HG03280 (cell line): ENCODE measurements at regions not wholly inside any gene's neighbourhood (a gene's known extent, or its start where the extent isn't known, plus 50 kb on each side); places are given as distances from the start of the nearest gene placed in this dataset.
"Not testable (repeated sequence)": the region's sequence is repeated elsewhere in the genome, so short reads cannot be mapped to it uniquely, and the experiment has no call there.

Experiments used
- ATAC-seq: cut with Tn5 transposase; IDR thresholded peaks from one replicate; pipeline ENCODE4 v1.9.1; 2021; ENCODE audit warnings: mild to moderate bottlenecking, moderate library complexity; ENCODE audit not compliant: unreplicated experiment

DNA sequence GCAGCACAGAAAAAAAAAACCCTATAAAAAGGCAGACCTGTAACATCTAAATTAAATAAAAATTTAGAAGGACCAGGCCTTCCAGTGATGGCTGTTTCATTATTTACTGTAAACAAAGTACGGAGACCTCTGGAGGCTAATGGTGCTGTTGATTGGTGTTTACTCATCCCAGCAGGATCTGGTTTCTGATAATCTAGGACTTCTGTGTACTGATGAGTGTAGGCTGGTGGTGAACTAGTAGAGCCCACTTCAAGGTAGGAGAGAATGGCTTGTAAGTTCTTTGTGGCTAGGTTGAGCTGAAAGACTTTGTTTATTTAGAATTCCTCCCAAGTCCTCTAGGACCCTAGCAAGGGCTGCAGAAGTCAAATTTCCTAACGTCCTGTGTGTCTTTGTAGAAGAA is 398.1 kb upstream of the PITX2 start:
- no peak for ATAC-seq

DNA sequence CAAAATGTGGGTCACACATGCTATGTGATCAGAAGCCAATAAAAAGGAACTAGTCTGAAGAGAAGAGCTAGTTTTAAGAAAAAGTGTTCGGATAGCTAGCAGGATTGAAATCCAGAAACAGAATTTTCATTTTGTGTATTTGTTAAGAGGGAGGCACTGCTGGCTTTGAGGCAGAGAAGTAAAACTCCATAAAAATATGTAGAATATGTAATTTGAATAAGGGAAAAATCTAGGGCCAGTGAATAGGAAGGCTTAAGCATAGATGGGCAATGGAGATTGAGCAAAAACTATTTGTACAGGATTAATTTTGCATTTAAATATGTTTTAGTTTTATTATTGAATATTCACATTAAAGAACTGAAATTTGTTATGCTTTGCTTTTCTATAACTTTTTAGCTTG is 399.9 kb upstream of the PITX2 start:
- no peak for ATAC-seq

DNA sequence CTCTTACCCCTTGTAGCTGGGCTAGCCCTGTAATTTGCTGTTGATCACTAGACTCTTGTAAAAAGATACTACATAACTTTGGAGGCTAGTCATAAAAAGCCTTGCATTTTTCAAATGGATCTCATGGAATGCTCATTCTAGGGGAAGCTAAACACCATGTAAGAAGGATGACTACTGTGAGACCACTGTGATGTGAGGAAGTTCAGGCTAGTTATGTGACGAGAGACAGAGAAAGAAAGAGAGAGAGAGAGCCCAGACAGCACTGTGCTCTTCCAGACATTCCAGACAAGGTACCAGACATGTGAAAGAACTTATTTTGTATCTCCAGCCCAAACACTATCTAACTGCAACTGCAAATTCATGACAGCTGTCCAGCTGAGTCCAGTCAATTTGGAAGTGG is 404.6 kb upstream of the PITX2 start:
- ATAC-seq, result no peak

DNA sequence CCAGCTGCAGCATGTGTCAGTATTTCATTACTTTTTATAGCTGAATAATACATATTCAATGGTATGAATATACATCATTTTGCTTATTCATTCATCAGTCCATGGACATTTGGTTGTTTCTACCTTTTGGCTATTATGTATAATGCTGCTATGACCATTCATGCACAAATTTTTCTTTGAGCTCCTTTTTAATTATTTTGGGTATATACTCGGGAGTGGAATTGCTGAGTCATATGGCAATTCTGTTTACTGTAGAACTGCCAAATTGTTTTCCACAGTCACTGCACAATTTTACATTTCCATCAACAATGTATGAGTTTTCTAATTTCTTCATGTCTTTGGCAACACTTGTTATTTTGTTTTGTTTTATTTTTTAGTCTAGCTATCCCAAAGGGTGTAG is 405.9 kb upstream of the PITX2 start:
- no peak for ATAC-seq

DNA sequence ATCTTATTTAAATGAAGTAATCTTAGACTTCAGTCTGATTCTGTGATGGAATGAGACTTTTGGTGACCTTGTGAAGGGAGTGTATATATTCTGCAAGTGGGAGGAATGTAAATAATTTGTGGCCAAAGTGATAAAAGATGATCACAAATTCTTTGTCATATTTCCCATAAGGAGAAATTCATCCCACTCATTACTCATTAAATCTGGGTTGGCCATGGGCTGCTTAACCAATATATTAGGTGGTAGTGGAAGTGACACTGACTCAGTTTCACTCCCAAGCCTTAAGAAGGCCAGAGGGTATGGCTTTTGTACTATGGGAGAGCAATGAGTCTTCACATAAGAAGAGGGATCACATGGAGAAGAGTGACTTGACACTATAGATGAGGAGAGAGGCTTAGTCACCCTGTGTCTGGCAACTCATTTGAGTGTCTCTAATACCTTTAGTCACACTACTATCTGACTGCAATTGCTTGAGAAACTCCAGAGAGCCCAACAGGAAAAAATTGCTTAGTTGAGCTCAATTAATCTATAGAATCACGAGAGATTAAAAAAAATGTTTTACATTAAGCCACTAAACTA is 408.2 kb upstream of the PITX2 start:
- ATAC-seq, result no peak

DNA sequence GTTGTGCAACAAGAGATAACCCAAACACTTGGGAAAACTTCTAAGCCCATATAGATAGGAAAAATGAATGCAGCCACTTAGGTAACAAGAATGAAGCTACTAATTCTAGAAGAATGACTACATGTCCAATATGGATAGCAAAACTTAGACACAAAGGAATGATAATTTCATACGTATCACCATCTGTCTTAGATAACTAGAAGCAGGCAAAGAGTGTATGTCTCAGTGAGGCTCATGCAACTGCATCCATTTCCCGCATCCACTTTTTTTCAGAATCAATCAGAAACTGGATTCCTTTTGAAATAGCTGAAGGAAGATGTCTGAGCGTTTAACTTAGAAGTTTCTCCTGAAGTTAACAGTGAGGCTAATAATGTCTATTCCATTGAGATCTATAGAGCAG is 408.7 kb upstream of the PITX2 start:
- ATAC-seq, result no peak

DNA sequence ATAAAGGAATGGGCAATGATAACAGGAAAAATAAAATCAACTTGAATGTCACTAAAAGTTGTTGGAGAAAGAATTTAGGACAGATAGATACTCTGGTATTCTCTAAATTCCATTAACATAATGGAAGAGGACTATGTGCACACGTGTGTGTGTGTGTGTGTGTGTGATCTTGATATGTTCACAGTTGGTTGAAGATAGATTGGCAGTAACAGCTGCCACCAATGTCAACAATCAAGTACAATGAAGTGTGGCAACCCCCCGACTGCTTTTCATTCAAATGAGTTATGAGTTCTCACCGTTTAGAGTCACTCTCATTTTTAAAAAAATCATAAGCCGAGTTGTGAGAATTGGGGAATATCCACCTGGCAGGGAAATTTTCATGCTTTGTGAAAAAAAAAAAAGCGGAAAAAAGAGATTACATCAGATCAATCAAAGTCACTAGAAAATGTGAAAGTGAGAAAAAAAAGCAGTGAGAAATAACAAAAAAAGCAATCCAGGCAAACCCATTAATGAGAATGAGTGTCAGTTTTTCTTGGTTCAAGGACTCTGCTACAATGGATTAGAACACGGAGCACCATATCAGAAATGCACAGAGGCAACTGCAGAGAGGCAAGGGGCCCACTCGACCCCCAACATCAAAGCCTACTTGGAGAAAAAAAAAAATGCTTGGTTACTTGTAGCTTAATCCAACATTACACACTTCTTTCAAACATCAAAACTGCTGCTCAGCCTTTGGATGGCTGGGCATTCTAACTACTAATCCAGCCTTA is 414.9 kb upstream of the PITX2 start:
- ATAC-seq, result no peak

DNA sequence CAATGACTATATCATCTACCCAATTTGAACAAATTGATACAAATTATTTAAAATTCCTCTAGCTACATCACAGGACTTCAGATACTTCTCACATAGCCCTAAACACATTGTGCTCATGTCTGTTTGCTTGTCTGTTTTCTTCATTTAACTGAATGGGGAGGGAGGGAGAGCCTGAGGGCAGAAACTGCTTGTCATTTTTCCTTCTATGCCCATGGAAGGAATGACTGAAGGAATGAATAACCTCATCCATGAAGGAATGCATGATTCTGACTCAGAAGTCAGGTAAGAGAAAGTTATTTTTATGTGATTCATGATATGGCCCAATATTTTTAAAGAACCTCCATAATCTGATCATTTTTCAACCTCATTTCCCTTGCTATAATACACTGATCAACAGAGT is 418.0 kb upstream of the PITX2 start:
- ATAC-seq, result no peak

DNA sequence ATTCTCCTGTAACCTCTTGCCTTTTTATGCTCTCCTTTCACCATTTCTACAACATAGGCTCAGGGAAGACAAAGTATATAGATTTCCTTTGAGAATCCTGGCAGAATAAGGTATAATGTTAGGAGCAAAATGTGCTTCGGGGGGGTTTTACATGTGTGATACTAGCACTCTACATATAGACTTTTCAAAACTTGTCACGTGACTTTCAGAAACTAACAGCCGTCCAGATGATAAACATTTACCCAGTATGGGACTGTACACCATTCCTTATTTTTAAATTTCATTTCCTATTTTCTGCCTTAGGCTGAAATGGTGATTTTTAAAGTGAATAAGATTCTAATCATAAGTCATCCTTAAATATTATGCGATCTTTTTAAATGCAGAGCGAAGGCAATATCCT is 420.4 kb upstream of the PITX2 start:
- no peak for ATAC-seq

DNA sequence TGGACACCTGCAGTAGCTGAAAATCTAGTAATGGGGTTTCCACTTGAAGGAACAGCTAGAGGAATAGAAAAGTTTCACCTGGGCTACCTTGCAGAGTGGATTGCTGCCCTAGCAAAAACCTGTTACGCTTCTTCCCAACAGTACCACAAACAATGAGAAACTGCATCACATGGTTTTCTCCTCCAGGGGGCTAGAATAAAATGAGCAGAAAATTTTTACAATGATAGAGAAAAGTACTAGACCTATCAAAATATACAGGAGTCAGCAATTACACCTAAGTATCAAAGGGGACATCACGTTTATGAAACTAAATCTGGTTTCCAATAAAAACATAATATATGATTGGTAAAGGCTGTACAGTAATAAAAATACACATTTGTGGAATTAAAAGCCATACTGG is 423.1 kb upstream of the PITX2 start:
- no peak for ATAC-seq

DNA sequence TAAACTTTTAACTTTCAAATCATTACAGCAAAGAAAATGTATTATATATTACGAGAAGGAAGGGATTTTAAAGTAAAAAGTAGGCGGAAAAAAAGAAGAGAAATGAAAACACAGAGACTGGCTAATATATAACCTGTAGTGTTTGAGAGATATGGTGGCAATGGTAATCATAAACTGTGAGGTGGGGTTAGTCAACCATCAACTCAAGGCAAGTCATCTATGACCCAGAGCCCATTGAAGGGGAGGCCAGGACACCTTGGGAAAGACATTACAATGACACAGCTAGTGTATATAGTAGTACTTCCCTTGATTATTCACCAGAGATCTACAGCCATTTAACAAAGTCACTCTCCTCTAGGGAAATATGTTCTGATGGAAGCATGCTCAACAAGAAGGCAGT is 423.9 kb upstream of the PITX2 start:
- no peak for ATAC-seq

DNA sequence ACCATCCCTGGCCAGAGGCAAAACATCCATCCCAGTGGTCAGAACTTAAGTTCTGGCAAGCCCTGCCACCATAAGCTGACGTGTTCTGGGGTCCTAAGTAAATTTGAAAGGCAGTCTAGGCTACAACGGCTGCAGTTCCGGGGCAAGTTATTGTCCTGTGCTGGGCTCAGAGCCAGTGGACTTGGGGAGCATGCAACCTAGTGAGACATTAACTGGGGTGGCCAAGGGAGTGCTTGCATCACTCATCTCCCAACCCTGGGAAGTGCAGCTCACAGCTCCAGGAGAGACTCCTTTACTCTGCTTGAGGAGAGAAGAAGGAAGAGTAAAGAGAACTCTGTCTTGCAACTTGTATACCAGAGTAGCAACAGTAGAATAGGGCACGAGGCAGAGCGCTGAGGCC is 425.4 kb upstream of the PITX2 start:
- ATAC-seq, result no peak

DNA sequence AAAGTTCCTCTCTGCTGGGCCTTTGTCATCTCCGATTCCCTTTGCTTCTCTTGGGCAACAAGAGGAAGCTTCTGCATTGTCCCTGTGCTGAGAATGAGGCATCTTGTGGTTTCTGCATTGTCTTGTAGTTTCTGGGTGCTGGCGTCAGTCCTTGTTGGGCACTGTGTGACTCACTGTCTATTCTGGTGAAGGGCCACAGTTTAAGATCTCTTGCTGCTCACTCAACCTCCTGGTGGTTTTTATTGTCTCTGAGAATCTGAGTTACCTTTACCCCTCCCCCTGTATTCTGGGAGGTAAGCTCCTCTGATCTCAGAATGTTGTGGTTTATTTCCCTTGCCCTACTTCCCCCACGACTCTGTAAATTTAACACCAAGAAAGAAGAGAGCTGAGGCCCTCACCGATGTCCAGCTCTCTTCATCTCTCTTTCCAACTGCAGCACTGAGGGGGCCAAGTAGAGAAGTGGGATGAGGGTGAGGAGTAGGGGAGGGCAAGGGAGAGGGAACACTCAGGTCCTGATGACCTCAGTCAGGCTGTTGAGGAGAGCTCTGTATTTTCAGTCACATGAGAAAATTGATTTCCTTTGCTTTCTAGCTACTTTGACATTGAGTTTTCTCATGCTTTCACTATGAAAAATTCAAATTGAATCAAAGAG is 441.6 kb upstream of the PITX2 start:
- no peak for ATAC-seq

DNA sequence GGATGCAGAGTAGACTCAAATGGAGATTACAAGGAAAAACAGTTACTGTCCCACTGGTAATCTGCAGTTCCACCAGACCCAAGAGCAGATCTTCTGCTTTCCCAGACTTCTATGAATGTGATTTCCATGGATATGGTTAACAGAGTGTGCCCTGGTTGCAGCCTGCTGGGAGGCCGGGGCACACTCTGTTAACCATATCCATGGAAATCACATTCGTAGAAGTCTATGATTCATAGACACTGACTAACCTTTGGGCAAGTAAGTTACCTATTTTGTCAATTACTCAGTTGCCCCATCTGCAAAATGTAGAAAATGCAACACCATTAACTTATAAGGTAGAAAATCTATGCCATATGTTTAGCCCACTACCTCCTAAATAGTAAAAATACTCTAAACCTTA is 443.1 kb upstream of the PITX2 start:
- ATAC-seq, result no peak

DNA sequence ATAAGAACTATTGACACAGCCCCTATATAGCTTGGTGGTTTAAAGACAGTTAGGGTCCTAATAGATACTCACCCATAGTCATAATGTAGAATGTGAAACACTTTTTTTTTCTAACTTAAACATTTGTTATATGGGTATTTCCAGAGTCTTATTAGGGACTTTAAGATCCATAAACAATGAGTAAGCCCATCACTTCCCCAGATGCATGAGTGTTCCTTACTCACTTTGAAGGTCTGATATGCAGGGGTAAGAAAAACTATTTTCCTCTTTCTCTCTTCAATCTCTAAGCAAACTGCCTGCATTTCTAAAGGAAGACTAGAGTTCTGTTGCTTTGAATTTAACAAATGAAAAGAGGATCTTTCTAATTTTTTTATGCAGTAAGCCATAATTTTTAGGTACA is 443.6 kb upstream of the PITX2 start:
- ATAC-seq, result no peak

DNA sequence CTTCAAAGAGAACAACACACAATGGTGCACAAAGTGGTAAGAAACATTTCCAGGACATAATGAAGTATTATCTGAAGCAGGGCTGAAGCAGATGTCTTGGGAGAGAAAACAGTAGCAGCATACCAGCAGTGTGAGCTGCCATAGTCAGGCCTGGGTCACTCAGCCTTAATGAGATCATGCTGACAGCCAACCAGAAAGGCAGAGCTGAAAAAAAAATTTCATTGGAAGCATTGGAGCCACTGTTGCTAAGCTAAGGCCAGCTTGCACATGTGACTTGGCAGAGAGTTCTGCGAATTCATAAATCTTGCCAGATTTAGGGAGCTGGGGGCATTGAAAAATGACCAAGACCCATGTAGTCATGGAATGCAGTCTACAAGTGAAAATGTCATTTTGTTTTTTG is 444.0 kb upstream of the PITX2 start:
- no peak for ATAC-seq

DNA sequence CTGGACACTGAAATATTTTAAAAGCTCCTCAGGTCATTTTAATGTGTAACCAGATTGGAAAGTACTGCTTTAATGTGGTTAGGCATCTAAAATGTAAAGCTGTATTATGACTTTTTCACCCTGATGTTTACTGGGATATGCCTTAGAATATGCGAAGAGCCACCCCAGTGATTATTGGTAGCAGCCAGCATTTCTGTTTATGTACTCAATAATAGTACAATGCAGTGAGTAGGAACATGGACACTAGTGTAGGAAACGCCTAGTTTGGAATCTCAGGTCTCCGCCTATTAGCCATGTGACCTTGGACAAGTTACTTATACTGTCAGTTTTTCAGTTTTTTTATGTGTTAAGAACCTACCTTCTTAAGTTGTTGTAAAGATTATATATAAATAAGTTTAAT is 446.0 kb upstream of the PITX2 start:
- no peak for ATAC-seq

DNA sequence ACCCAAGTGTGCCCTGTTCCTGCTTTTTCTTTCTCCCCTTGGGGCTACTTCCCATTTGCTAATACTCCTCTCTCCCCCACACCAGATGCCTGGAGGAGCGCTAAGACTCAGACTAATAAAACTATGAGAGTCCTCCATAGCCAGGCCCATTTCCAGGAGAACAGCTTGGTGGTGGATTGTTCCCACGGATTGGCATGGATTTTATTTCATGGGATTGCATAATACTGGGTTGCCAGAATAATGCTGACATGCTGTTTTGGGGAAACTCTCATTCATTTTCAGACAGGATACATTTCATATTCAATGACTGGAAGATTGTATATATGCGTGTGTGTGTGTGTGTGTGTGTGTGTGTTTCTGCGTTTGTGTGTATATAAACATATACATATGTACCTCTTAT is 447.5 kb upstream of the PITX2 start:
- ATAC-seq, result no peak

DNA sequence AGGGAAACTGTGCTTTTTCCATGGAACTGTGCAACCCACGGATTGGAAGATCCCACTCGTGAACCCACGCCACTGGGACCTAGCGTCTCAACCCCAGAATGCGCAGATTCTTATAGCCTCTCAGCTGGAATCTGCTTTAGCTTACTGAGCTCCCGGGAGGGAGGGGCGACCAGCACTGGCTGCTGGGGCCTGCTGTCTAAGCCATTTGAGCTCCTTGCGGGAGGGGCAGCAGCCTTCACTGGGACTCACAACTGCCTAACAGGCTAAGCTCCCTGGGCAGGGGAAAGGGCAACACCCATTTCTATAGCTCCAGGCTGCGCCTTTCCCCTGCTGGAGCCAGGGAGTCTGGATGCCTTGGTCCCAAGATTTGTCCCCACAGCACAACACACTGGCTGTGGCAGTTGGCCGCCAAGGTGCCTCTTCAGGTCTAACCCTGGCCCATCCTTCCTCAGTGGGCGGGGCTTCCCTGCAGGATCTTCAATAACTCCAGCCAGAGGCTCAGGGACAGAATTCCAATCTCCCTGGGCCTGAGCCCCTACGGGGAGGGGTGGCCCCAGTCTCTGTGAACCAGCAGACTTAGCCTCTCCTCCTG is 451.7 kb upstream of the PITX2 start:
- no peak for ATAC-seq

DNA sequence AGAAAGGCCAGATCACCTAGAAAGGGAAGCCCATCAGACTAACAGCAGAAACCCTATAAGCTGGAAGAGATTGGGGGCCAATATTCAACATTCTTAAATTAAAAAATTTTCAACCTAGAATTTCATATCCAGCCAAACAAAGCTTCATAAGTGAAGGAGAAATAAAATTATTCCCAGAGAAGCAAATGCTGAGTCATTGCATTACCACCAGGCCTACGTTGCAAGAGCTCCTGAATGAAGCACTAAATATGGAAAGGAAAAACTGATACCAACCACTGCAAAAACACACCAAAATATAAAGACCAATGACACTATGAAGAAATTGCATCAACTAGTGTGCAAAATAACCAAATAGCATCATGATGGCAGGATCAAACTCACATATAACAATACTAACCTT is 453.4 kb upstream of the PITX2 start:
- not testable (repeated sequence) for ATAC-seq

DNA sequence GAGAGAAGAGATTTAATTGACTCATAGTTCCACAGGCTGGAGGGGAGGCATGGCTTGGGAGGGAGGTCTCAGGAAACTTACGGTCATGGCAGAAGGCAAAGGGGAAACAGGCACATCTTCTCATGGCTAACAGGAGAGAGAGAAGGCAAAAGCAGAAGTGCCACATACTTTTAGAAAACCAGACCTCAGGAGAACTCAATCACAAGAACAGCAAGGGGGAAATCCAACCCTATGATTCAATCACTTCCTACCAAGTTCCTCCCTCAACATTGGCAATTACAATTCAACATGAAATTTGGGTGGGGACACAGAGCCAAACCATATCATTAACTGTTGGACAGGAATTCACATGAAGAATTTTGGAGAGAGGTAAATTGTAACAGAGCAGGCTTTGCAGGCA is 485.3 kb upstream of the PITX2 start:
- no peak for ATAC-seq

DNA sequence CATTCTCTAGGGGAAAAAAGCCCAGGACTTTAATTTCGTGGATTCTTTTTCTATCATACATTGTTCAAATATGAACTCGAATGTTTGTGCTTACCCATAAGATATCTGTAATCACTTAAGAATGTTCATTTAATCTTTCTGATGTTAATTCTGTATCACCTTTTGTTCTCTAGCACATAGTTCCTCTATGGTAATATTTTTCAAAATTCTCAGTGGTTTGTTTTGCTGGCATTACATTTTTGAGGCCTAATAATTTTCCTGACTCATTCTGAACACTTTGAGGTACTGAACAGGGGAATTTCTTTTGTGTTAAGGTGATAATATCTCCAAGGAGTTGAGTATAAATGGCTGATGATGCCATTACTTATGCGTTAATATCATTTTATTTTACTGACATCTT is 490.7 kb upstream of the PITX2 start:
- ATAC-seq, result no peak
